WI38 (cell line): ENCODE measurements at regions not wholly inside any gene's neighbourhood (a gene's known extent, or its start where the extent isn't known, plus 50 kb on each side); places are given as distances from the start of the nearest gene placed in this dataset.

ENCODE experiments used
- H3K4me3 ChIP-seq: 2 replicates; pipeline ENCODE4 v1.5.1; 2011; ENCODE audit warnings: low read depth, mild to moderate bottlenecking, control low read depth, low read length
- TF ChIP-seq, protein P1 (sequence below): IDR thresholded peaks from 2 replicates; pipeline ENCODE4 v1.5.1; 2012; ENCODE audit warnings: low read depth, mild to moderate bottlenecking, control low read depth, low read length

DNA sequence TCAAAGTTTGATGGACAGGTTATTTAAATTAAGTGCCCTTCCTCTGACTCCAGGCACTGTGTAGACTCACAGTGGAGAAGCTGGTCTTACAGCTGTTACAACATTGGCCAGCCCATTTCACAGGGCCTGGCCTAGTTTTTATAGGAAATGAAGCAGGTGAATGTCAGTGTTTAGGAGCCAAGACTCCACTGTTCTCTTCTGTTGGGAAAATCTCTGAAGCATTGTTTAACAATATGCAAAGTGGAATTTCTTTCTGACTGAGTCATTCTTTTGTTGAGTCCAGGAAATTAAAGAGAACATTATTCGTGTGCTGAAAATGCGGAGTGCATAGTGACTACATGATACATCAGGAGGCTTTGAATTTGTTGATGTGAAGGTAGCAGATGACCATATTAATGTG lies 64.7 kb downstream of the ARRDC4 start:
- TF ChIP-seq, protein P1, sequence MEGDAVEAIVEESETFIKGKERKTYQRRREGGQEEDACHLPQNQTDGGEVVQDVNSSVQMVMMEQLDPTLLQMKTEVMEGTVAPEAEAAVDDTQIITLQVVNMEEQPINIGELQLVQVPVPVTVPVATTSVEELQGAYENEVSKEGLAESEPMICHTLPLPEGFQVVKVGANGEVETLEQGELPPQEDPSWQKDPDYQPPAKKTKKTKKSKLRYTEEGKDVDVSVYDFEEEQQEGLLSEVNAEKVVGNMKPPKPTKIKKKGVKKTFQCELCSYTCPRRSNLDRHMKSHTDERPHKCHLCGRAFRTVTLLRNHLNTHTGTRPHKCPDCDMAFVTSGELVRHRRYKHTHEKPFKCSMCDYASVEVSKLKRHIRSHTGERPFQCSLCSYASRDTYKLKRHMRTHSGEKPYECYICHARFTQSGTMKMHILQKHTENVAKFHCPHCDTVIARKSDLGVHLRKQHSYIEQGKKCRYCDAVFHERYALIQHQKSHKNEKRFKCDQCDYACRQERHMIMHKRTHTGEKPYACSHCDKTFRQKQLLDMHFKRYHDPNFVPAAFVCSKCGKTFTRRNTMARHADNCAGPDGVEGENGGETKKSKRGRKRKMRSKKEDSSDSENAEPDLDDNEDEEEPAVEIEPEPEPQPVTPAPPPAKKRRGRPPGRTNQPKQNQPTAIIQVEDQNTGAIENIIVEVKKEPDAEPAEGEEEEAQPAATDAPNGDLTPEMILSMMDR: no peak
- H3K4me3 ChIP-seq: no peak overlapping the region

DNA sequence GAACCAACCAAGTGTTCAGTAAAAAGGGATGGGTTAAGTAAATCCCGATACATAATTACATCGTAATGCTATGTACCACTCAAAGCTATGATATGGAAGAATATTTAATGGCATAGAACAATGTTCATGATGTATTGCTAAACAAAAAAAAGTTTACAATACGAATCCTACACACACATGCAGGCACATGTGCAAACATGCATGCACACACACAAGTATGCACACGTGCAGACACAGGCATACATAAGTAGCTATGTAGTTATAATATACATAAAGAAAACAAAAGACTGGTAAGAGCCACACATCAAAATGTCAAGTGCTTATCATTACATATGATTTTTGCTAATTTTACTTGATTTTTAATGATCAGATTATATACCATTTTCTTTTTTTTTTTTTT lies 74.2 kb downstream of the ARRDC4 start:
- H3K4me3 ChIP-seq: no peak overlapping the region
- TF ChIP-seq, protein P1: no peak

DNA sequence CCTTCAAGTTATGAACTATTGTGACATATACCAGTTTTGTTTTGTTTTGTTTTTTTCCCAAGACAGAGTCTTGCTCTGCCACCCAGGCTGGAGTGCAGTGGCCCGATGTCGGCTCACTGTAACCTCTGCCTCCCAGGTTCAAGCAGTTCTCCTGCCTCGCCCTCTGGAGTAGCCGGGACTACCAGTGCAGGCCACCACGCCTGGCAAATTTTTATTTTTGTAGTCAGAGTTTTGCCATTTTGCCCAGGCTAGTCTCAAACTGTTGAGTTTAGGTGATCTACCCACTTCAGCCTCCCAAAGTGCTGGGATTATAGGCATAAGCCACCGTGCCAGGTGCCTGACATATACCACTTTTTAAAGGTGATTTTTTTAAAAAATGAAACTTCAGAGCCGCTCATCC lies 74.6 kb downstream of the ARRDC4 start:
- H3K4me3 ChIP-seq: no peak overlapping the region
- TF ChIP-seq, protein P1: no peak

DNA sequence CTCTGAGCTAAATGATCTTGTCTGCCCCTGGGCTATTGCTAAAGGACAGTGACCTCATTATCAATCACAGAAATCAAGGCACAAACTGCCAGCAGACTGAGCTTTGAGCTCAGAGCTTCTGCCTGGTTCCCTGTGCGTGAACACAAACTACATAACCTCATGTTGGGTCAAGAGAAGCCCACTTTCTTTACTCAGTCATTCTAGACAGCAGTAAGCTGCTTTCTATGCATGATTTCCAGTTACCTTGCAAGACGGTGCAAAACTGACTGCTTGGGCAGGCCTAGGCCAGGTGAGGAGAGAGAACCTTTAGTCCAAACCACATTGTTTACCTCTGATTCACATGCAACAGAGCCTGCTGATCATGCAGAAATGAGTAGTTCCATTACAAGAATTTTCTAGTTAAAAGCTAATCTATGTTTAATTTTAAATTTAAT lies 75.1 kb downstream of the ARRDC4 start:
- TF ChIP-seq, protein P1: no peak
- H3K4me3 ChIP-seq: no peak overlapping the region

DNA sequence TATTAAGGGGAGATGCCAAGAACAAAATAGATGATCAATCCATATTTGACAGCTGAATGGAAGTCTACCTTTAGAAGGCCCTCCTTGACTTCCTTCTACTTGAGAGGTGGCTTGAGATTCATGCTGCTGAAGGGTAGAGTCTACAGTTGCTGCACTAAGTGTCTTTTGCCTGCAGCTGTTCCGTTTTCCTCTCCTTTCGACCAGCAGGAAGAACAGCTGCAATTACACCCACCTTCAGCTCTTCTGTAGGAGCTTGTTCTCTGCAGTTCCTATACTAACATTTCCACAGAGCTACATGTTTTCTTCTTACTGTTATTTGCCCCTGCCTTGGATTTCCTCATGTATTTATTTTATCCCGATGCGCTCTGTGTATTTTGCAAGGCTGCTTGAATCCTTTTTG lies 79.1 kb downstream of the ARRDC4 start:
- H3K4me3 ChIP-seq: no peak overlapping the region

DNA sequence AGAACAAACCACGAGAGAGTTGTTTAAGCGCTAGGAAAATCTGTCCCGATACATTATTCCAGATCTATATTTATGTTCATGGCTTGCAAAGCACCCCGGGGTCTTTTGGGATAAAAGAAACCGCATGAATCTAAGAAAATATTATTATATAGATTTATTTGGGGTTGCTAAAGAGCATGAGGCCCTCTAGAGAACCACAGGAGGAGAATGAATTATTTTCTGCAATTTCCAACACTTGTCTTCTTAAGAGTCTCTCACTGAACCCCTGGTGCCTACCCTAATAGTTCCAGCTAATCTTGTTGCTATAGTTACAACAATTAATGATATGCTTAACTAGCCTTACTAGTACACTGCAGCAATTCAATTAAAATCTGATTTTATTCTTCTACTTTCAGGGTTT lies 79.6 kb downstream of the ARRDC4 start:
- no peak overlapping the region for H3K4me3 ChIP-seq
- TF ChIP-seq, protein P1: no peak

More for the DNA sequence above, 79.1 kb downstream of the ARRDC4 start:
- TF ChIP-seq, protein P1: no peak

DNA sequence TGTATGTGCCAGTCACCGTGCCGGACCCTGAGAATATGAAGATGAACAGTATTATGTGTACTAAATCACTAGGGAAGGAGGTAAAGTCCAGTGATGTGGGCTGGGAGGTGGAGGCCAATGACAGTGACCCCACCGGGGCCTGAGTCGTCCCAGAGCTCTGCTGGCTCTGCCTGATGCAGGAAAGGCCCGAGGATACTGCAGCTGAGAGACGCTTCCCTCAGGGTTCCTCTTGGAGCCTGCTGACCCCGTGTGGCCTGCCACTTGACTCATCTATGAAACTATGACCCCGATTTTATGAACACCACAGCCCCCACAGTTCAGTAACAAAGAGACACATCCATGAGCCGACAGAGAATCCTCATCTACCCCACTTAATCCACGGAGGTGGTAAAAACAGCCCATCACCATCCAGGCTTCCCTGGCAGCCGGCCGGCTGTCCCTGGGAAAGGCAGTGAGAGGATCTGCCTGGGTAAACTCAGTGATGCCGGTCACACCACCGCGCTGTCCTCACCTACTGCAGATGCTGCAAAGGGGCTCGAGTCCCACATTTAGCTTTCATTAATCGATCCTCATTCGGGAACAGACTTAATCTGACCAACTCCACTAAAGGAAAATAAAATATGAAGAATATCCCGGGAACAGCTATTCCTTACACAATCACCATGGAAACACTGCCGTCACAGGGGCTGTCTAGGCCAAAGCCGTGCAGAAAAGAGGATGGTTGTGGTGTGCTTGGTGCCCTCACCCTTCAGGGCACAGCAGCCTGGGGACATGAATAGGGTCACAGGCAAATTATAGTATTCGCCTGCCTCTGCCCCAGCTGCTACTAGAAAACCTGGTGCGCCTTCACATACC lies 82.9 kb downstream of the ARRDC4 start:
- TF ChIP-seq, protein P1: no peak
- no peak overlapping the region for H3K4me3 ChIP-seq
